ENCODE measurements at regions not wholly inside any gene's neighbourhood (a gene's known extent, or its start where the extent isn't known, plus 50 kb on each side); places are given as distances from the start of the nearest gene placed in this dataset.
A peak's percentile ranks its signal among the peaks of the same experiment; 100 is the strongest.

DNA sequence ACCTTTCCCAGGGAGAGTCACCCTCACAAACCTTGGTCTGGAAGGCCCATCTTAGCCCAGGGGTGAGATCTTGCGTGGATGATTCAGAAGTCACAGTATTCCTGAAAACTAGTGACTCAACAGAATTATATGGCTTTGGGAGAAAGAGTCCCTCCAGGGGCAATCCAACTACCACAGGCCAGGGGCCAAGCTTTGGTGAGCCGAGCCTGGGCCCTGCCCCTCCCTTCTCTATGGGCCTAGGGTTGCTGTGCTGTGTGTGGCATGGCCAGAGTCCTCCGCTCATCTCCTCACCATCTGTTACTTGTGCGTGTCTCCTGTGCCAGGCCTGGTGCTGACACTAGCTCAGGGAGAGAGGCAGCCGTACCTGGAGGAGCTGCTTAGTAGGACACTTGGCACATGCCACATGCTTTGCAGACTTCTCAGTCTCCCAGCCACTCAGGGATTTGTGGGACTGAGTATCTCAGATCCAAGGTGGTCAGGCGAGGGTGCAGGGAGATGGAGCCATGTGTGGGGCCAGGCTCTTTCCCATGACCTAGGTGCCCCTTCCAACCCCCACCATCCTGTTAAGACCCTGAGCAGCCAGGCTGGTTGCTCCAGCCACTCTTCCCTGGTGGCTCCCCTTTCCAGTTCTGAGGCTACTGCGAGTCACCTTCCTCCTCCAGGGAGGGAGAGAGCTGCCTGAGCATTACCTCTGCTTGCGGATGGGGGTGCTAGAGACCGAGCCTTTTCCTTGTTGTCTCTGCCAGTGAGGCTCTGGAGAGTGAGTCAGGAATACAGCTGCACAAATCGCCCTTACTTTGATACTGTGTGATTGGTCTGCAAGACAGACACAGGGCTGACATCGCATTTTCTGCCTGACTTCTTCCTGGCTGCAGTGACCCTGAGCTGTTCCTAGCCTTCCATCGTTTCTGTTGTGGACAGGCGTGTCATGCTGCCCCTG lies 94.1 kb downstream of the SLC25A47 start:
- no peak overlapping the region for H3K18ac ChIP-seq (ENCODE audit: extremely low read depth, low read length)
- peaks cover 0 to 9% (median 3%) of the 10 kb centered on the region in 4 experiments; a peak in 5 of 7 replicates for H3K4me1 ChIP-seq (replicated peaks in 1 of 4; ENCODE audit: control insufficient read depth in 3 of 4, insufficient read depth in 4 of 4, low read length in 3 of 4)
- H3K23ac ChIP-seq (ENCODE audit: insufficient read length) = no peak overlapping the region
- H2BK5ac ChIP-seq (ENCODE audit: low read depth, low read length) = peak overlapping the region; percentile 76
- H3K27me3 ChIP-seq (replicated peaks in 1 of 4; ENCODE audit: control insufficient read depth in 3 of 4, extremely low read depth in 1 of 4, insufficient read depth in 3 of 4, low read length in 3 of 4) = no peaks in the 10 kb centered on the region
- no peak overlapping the region for H4K5ac ChIP-seq (ENCODE audit: insufficient read length, low read depth, low read length)
- no peak for FAIRE-seq
- H3K4ac ChIP-seq (replicated peaks; ENCODE audit: insufficient read length, low read depth, low read length) = peak overlapping the region; percentile 96
- no peaks in the 10 kb centered on the region for H4K20me1 ChIP-seq (replicated peaks in 1 of 2; ENCODE audit: control insufficient read depth in 1 of 2, insufficient read depth in 2 of 2, low read length in 2 of 2)
- no peaks in the 10 kb centered on the region for H3K9me3 ChIP-seq (ENCODE audit: insufficient read depth in 2 of 2, low read depth in 1 of 2, low read length in 1 of 2)
- H3K4me2 ChIP-seq (ENCODE audit: insufficient read depth in 1 of 2, low read depth in 2 of 2, low read length in 2 of 2) = no peak overlapping the region
- no peak overlapping the region for H2BK120ac ChIP-seq (replicated peaks; ENCODE audit: low read depth, low read length)
- WGBS, 2 experiments (ENCODE audit: extremely low coverage in 1 of 2, insufficient coverage in 1 of 2, insufficient read length in 1 of 2, insufficient replicate concordance in 2 of 2, low coverage in 1 of 2, low lambda C conversion rate in 2 of 2, missing lambda C conversion rate in 1 of 2) = 56% methylated on average over 13 of the region's 13 CpGs; no CpG with 5 or more reads in 1 of the 2 experiments
- H2BK12ac ChIP-seq (ENCODE audit: low read depth, low read length) = peak overlapping the region; percentile 93; the same call in 1 of the 2 replicates
- no peak overlapping the region for H3K4me3 ChIP-seq (ENCODE audit: extremely low read depth in 1 of 4, insufficient read depth in 2 of 4, low read depth in 3 of 4, low read length in 4 of 4)
- CTCF ChIA-PET (ENCODE audit: partially characterized antibody) = interaction anchor here (0.6 to 9.9 kb wide), 48 partner anchors 8 to 438 kb away, joined by 3 to 119 read pairs (median 5); no protein-coding TSS in a partner anchor
- 0 out of 2 replicates have a peak overlapping the region, but pooled peaks have one; percentile 67 for H2AK5ac ChIP-seq (ENCODE audit: low read depth, low read length)
- peak; percentile 58 to 78 for DNase-seq (ENCODE audit: low read depth in 1 of 2, low spot score in 2 of 2)
- no peak overlapping the region for H2BK20ac ChIP-seq (ENCODE audit: low read length)
- no peak overlapping the region for H3K14ac ChIP-seq (ENCODE audit: insufficient read length)
- H3K27ac ChIP-seq (ENCODE audit: low read depth, low read length) = no peak overlapping the region
- peak overlapping the region; percentile 6; the same call in 1 of the 2 replicates for H2BK15ac ChIP-seq (ENCODE audit: low read length)
- TF ChIP-seq BACH1 (IDR thresholded peaks at IDR 0.05; ENCODE audit: low read length) = peak; percentile 83
- TF ChIP-seq, protein P1, sequence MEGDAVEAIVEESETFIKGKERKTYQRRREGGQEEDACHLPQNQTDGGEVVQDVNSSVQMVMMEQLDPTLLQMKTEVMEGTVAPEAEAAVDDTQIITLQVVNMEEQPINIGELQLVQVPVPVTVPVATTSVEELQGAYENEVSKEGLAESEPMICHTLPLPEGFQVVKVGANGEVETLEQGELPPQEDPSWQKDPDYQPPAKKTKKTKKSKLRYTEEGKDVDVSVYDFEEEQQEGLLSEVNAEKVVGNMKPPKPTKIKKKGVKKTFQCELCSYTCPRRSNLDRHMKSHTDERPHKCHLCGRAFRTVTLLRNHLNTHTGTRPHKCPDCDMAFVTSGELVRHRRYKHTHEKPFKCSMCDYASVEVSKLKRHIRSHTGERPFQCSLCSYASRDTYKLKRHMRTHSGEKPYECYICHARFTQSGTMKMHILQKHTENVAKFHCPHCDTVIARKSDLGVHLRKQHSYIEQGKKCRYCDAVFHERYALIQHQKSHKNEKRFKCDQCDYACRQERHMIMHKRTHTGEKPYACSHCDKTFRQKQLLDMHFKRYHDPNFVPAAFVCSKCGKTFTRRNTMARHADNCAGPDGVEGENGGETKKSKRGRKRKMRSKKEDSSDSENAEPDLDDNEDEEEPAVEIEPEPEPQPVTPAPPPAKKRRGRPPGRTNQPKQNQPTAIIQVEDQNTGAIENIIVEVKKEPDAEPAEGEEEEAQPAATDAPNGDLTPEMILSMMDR (IDR thresholded peaks at IDR 0.05; ENCODE audit: control extremely low read depth in 1 of 3, insufficient read depth in 1 of 3, low read depth in 1 of 3, low read length in 3 of 3) = peak; percentile 83 to 98 (median 84)
- TF ChIP-seq GABPA (IDR thresholded peaks at IDR 0.05; ENCODE audit: borderline replicate concordance, insufficient read depth, low read length) = peak; percentile 24; the same call in 1 of the 2 replicates
- TF ChIP-seq SP2 (IDR thresholded peaks at IDR 0.05; ENCODE audit: low read length) = no peak
- TF ChIP-seq SIX5 (IDR thresholded peaks at IDR 0.05; ENCODE audit: low read depth, low read length) = no peak
- peak; percentile 90 to 92 for TF ChIP-seq RAD21 (IDR thresholded peaks at IDR 0.05 in 1 of 2, conservative IDR thresholded peaks at IDR 0.05 in 1 of 2; ENCODE audit: low read depth in 2 of 2, low read length in 2 of 2)
- TF ChIP-seq MAFK (IDR thresholded peaks at IDR 0.05; ENCODE audit: low read depth, low read length) = peak; percentile 63; the same call in 1 of the 2 replicates
- TF ChIP-seq SIRT6 (IDR thresholded peaks at IDR 0.05; ENCODE audit: low read length) = no peak
- POLR2A ChIA-PET (ENCODE audit: partially characterized antibody) = interaction anchor here (1.7 kb wide), 1 partner anchor 15 kb away, joined by 3 read pairs; no protein-coding TSS in a partner anchor
- no peaks in the 10 kb centered on the region for H3K23me2 ChIP-seq (ENCODE audit: low read depth, low read length)
- no peak overlapping the region; the same call in 1 of the 2 replicates for H4K8ac ChIP-seq (ENCODE audit: extremely low read depth, insufficient read depth, low read length)
- no peak overlapping the region for H2AFZ ChIP-seq (ENCODE audit: low read length)
- no peaks in the 10 kb centered on the region for H3K36me3 ChIP-seq (ENCODE audit: control insufficient read depth in 2 of 4, insufficient read depth in 4 of 4, low read length in 3 of 4)
- H3K9ac ChIP-seq (replicated peaks in 1 of 4; ENCODE audit: extremely low read depth in 1 of 4, low read depth in 3 of 4, low read length in 3 of 4) = no peak overlapping the region
- no peaks in the 10 kb centered on the region; the same call in 1 of the 2 replicates for H3K79me1 ChIP-seq (ENCODE audit: low read depth, low read length)
- H3K79me2 ChIP-seq (ENCODE audit: control insufficient read depth in 1 of 2, insufficient read depth in 2 of 2, low read length in 2 of 2) = no peaks in the 10 kb centered on the region
- peak overlapping the region; percentile 70 for H4K91ac ChIP-seq (replicated peaks; ENCODE audit: insufficient read length, low read length)
- H3K56ac ChIP-seq (replicated peaks; ENCODE audit: insufficient read length, low read depth, low read length) = no peak overlapping the region

Data from H1 (cell line).